SK-N-SH (cell line): ENCODE measurements at regions not wholly inside any gene's neighbourhood (a gene's known extent, or its start where the extent isn't known, plus 50 kb on each side); places are given as distances from the start of the nearest gene placed in this dataset.

Experiments used
- CTCF ChIP-seq: fragments of 200-600 bp; sonication (generic); IDR thresholded peaks from 2 replicates; pipeline ENCODE4 v1.6.1; 2017; ENCODE audit warnings: antibody characterized with exemption, mild to moderate bottlenecking, moderate library complexity
- ELF1 ChIP-seq: IDR thresholded peaks from 2 replicates; pipeline ENCODE4 v1.4.0; 2012
- EZH2phosphoT487 ChIP-seq: fragments of 200-600 bp; sonication (generic); IDR thresholded peaks from 2 replicates; pipeline ENCODE4 v1.6.1; 2017; ENCODE audit warnings: low read depth, mixed run types, mild to moderate bottlenecking, antibody characterized with exemption, moderate library complexity, borderline replicate concordance
- GABPA ChIP-seq: IDR thresholded peaks from 2 replicates; pipeline ENCODE4 v1.4.0; 2012; ENCODE audit warnings: low read depth, mild to moderate bottlenecking
- JUND ChIP-seq: IDR thresholded peaks from 2 replicates; pipeline ENCODE4 v1.4.0; 2012
- MAX ChIP-seq: IDR thresholded peaks from 2 replicates; pipeline ENCODE4 v1.4.0; 2012; ENCODE audit warnings: low read depth
- MEF2A ChIP-seq: IDR thresholded peaks from 2 replicates; pipeline ENCODE4 v1.4.0; 2012; ENCODE audit warnings: low read depth, borderline replicate concordance
- NRF1 ChIP-seq: IDR thresholded peaks from 2 replicates; pipeline ENCODE4 v1.6.1; 2012; ENCODE audit warnings: low read depth, mild to moderate bottlenecking, low read length
- POLR2AphosphoS5 ChIP-seq: IDR thresholded peaks from 2 replicates; pipeline ENCODE4 v1.6.1; 2012; ENCODE audit warnings: low read depth, low read length
- RAD21 ChIP-seq: IDR thresholded peaks from 2 replicates; pipeline ENCODE4 v1.6.1; 2012; ENCODE audit warnings: mild to moderate bottlenecking, low read length
- RCOR1 ChIP-seq: fragments of 150-350 bp; IDR thresholded peaks from 2 replicates; pipeline ENCODE4 v1.6.1; 2017; ENCODE audit warnings: antibody characterized with exemption, low read length

- TF ChIP-seq CTCF, result no peak
- TF ChIP-seq POLR2AphosphoS5, result no peak
- TF ChIP-seq MEF2A, result no peak
- no peak for TF ChIP-seq RAD21
- no peak for TF ChIP-seq NRF1
- no peak for TF ChIP-seq JUND
- no peak for TF ChIP-seq EZH2phosphoT487
- TF ChIP-seq MAX, result no peak
- TF ChIP-seq GABPA, result no peak
- no peak for TF ChIP-seq RCOR1
- TF ChIP-seq ELF1, result no peak
Observed at GRCh38 chr17:79156463-79157095, 82.0 kb downstream of the ENGASE start.
